Fibroblast of pulmonary artery (primary cell): ENCODE measurements at regions not wholly inside any gene's neighbourhood (a gene's known extent, or its start where the extent isn't known, plus 50 kb on each side); places are given as distances from the start of the nearest gene placed in this dataset.

Source experiments
- DNase-seq: peaks from one replicate; pipeline ENCODE4 v3.0.0-alpha.2; 2010; ENCODE audit warnings: low read depth
- H3K4me3 ChIP-seq: replicated peaks from 2 replicates; pipeline ENCODE4 v1.5.1; 2011; ENCODE audit warnings: low read depth, mild to moderate bottlenecking, control low read depth, low read length, moderate library complexity
- CTCF ChIP-seq: IDR thresholded peaks from 2 replicates; pipeline ENCODE4 v1.5.1; 2011; ENCODE audit warnings: mild to moderate bottlenecking, control low read depth, low read length, inconsistent platforms; ENCODE audit errors: missing control alignments

DNA sequence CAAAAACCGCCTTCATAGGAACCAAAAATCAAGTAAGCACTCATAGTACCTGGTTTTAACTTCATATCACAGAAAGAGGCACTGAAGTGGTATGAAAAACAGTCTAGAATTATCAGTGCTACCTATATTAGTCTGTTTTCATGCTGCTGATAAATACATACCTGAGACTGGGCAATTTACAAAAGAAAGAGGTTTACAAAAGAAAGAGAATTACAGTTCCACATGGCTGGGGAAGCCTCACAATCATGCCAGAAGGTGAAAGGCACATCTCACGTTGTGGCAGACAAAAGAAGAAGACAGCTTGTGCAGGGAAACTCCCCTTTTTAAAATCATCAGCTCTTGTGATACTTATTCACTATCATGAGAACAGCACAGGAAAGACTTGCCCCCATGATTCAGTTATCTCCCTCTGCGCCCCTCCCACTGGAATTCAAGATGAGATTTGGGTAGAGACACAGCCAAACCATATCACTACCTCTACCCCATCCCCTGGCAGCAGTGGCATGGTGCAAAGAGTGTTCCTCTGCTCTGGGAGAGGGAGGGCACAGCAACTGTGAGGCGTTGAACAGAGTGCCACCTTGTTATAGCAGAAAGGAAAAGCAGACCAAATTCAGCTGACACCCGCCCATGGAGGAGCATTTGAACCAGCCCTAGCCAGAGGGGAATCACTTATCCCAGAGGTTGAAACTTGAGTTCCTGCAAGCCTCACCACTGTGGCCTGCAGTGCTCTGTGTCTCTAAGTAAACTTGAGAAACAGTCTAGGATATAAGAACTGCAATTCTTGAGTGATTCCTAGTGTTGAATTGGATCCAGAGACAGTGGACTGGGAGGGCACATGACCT, 61.9 kb upstream of the PTPRZ1 start:
- no peak for TF ChIP-seq CTCF
- no peak overlapping the region for H3K4me3 ChIP-seq
- DNase-seq: no peak

GRCh38 chr7:121807078-121807477, 65.9 kb upstream of the PTPRZ1 start:
- H3K4me3 ChIP-seq: no peak overlapping the region
- no peak for TF ChIP-seq CTCF
- no peak for DNase-seq

DNA sequence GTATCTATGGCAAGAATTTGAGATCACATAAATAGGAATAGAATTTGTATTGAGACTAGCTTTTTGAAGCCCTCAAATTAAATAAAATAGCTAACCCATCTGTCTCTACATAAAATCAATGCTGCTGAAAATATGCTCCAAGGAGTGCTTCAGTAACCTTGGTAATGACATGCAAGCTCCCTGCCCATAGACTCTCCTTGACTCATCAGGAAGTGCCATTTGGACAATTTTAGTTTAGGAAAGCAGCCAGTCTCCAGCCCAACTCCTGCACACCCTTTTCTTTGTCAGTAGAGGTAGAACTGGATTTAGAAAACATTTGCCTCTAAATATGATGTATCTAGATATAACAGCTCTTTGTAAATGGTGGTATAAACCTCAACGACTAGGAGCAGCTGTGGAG, 69.9 kb upstream of the PTPRZ1 start:
- no peak for DNase-seq
- H3K4me3 ChIP-seq: no peak overlapping the region
- no peak for TF ChIP-seq CTCF

DNA sequence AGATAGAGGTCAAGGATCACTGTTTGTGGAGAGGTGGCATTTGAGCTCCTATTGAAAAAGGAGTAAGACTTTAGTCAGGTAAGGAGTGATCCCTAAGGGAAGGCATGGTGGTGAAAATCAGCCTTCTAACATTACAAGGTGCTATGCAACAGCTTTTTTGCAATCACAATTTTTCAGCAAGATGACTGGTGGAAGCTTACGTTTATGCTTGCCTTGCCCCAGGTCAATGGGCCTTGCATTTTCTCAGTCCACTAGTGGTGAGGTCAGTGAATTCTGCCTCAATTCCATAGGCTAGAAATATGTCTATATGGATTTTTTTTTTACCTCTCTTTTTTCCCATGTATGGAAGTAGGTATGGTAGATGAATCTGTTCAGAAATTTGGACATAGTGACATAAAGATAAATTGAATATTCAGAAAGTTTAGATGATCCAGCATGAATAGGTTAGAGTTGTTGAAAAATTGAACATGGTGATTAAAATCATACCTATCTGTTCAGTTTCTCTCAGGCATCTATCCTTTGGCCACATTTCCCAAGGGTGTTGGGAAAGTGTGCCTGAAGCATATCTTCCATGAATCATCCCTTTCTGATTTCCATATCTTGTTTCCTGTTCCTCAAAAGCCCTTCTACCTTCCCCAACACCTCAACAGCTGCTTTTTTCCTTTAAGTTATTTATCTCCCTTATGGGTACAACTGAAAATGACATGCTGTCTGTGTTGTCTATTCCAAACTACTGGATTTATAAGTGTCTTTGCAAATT, 71.9 kb upstream of the PTPRZ1 start:
- H3K4me3 ChIP-seq: no peak overlapping the region
- no peak for DNase-seq
- TF ChIP-seq CTCF: no peak

DNA sequence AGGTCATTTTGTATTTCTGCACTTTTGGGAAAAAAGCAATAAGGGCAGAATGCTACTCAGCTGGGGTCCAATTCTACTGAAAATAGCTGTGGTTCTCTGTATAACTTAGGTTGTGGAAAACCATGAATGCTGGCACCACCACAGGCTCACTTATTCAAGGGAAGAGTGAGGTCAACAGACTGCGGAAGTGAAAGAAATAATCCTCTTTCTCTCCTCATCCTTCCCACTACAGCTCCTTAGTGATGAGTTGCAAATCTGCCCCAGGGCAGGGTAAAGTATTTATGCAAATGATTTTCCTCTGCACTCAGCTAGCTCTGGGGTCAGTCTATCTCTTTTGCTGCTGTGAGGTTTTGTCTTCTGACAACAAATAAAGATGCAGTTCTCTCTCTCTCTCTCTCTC, 74.1 kb upstream of the PTPRZ1 start:
- TF ChIP-seq CTCF: no peak
- DNase-seq: no peak
- H3K4me3 ChIP-seq: no peak overlapping the region

GRCh38 chr7:121798453-121798840, 74.5 kb upstream of the PTPRZ1 start:
- DNase-seq: no peak
- TF ChIP-seq CTCF: no peak
- H3K4me3 ChIP-seq: no peak overlapping the region
